ENCODE measurements at regions not wholly inside any gene's neighbourhood (a gene's known extent, or its start where the extent isn't known, plus 50 kb on each side); places are given as distances from the start of the nearest gene placed in this dataset.

- TF ChIP-seq POLR2A (IDR thresholded peaks at IDR 0.05) = no peak
- TF ChIP-seq CTCF (IDR thresholded peaks at IDR 0.05) = no peak
These were observed 101.7 kb upstream of the ETV3 start for GRCh38 chr1:157239936-157240335.

All from lower leg skin (tissue), 3 donors.